Fibroblast of skin of right biceps (primary cell): ENCODE measurements at regions not wholly inside any gene's neighbourhood (a gene's known extent, or its start where the extent isn't known, plus 50 kb on each side); places are given as distances from the start of the nearest gene placed in this dataset.

ENCODE experiments used
- DNase-seq: peaks from one replicate; pipeline ENCODE4 v3.0.0-alpha.2; 2013

DNA sequence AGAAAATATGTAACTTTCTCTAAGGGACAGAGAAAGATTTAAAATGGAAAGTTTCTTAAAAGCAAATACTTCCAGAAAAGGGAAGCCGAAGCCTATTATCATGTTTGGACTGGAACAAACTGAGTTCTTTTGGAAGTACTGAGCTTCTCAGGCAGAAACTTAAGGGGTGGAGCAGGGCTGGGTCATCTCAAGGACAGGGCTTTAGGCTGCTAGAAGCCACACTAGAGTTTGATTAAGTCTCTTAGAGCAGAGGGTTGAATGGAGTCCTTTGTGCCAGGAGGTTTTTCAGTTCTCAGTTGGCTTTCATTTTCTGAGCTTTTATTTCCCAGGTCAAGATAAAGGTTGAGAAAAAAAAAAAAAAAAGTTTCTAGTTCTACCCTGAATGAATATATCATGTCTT lies 432.7 kb downstream of the SLITRK5 start:
- no peak for DNase-seq

- DNase-seq, result no peak
Measured at GRCh38 chr13:88104576-88104975, 433.4 kb downstream of the SLITRK5 start.

DNA sequence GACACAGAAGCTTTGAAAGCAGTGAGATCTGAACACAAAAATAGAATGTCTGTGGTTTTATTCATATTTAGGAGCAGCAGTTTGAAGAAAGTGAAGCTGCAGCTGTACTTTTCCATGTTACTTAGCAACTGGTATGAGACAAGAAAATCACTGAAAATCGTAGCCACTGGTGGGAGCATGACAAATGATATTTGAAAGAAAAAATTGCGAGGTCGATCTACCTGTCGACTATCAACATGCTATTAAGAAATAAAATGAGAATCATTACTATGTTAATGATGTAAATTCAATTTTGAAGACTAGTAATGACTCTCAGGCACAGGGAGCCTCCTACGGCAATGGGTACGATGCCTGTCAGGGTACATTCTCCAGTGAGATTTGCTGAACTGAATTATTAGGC lies 436.4 kb downstream of the SLITRK5 start:
- DNase-seq, result no peak

DNA sequence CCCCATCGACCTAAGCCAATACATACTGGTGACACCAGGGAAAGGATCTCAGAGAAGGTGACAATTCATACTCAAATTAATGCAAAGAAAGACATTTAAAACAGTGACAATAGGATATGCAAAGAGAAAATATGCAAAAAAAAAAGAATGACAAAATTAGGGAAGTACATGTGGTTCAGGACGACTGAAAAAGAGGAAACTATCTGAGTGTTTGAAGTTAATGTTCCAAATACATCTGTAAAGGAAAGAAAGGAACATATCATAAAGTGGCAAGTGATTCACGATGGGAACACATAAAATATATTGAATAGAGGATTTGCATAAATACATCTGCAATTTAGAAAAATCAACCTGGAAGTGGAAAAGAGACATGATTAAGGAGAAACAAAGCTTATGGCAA lies 441.4 kb downstream of the SLITRK5 start:
- DNase-seq, result no peak

- DNase-seq, result no peak
Measured at GRCh38 chr13:88115976-88116375, 444.8 kb downstream of the SLITRK5 start.

DNA sequence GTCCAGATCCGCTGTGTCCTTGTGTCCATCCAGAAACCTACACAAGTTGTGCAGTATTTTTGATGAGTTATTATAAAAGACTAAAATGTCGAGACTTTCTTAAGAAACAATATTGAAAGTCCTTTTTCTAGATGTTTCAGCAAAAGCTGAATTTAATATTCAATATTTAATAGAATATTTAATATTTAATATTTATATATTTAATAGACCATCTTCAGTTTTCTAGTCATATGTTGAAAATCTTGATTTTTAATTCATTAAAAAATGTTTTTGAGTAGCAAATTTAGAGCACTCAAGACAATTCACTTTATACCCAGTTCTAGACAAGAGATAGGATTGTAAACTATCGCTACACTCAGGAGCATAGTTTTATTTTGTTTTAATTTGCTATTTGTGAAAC lies 447.8 kb downstream of the SLITRK5 start:
- DNase-seq, result no peak

DNA sequence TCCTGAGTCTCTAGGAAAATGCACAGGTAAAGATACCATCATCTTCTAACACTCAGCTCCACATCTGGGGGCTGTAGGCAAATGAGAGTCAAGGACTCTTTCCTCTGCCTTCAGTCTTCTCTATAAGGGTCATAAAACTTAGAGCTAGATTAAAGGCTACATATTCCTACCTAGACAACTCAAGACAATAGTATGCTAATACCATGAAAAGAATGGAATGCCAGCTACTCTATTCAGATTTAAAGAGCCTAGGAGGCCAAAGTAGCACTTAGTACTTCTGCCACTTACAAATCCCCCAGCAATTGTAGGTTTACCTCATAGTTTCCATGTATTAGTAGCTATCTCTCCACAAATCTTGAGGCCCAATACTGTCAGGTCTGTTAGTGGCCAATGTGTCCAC lies 453.0 kb downstream of the SLITRK5 start:
- no peak for DNase-seq

GRCh38 chr13:88125055-88125454 lies 453.9 kb downstream of the SLITRK5 start:
- DNase-seq, result no peak

GRCh38 chr13:88136098-88136790 lies 465.1 kb downstream of the SLITRK5 start:
- DNase-seq, result no peak

GRCh38 chr13:88142653-88143052 lies 471.5 kb downstream of the SLITRK5 start:
- DNase-seq, result no peak

DNA sequence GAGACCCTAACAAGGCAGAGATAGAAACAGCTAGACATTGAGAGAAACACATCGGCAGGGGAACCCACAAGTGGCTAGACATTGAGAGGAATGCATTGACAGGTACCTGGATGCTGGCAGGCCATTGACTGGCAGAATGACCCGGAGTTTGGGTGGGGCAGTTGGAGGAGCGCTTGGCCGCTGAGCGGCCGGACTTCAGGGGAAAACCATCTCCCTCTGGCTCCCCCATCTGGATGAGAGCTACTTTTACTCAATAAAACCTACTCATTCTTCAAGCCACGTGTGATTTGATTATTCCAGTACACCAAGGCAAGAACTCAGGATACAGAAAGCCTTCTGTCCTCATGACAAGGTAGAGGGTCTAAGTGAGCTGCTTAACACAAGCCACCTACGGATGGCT lies 473.4 kb downstream of the SLITRK5 start:
- no peak for DNase-seq

DNA sequence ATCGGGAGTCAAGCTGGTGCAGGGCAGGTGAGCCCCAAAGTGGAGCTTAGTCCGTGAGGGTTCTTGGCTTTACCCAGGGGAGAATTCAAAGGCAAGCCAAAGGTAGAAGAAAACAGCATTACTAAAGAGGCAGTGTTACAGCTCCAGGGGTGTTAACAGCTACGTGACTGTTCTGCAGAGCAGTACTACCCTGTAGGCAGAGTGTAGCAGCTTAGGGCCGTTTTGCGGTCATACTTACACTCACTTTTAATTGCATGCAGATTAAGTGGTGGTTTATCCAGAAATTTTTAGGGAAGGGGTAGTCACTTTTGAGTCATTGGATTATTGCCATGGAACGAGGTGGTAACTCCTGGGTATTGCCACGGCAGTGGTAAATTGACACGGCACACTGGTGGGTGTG lies 482.2 kb downstream of the SLITRK5 start:
- no peak for DNase-seq

- DNase-seq, result no peak
Measured at GRCh38 chr13:88154001-88154400, 482.8 kb downstream of the SLITRK5 start.

GRCh38 chr13:88162076-88162702 lies 491.0 kb downstream of the SLITRK5 start:
- no peak for DNase-seq

DNA sequence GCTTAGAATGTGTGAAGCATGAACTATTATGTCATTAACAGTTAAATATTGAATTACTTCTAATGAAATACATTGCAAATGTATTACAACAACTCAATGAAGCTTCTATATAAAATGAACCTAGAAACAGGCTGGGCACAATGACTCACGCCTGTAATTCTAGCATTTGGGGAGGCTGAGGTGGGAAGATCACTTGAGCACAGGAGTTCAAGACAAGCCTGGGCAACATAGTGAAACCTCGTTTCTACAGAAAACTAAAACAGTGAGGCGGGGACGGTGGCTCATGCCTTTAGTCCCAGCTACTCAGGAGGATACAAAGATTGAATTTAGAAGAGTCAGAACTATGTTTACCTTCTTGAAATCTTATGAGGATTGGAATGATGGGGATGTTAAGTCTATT lies 505.1 kb downstream of the SLITRK5 start:
- no peak for DNase-seq

DNA sequence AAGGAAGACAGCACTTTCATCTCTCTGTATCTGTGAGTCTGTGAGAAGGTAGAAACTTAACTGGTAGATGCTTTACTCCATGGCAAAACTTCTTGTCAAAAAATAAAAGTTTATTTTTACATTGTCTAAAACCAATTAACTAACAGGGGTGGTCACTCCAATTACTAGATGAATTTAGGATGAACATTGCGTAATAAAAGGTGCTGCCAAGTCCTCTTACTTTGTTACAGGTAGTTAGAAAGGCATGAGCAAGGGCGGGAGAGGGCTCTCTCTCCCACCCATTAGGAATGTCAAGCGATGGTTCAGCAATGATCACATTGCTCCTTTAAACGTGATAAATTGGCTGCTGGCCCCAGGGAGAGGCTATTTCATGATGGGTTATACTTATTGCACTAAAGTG lies 512.3 kb downstream of the SLITRK5 start:
- no peak for DNase-seq

GRCh38 chr13:88188986-88189385 lies 517.8 kb downstream of the SLITRK5 start:
- no peak for DNase-seq

DNA sequence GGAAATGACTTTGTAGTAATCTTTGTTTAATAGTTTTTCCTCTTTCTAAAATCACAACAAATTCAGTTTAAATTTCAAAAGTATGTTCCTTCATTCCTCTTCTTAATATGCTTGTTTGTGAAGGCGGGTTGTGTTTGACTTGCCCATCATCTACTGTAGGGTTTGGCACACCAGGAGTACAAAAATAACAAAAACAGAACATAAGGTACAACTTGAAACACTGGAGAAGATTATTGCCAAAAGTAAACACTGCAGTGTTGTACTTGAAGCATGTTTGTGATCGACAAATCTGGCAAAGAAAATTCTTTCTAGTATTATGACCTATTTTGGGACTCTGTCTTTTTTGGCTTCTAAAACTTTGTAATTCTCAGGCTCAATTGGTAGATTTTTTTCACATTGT lies 518.6 kb downstream of the SLITRK5 start:
- DNase-seq, result no peak

GRCh38 chr13:88196106-88196505 lies 524.9 kb downstream of the SLITRK5 start:
- no peak for DNase-seq

DNA sequence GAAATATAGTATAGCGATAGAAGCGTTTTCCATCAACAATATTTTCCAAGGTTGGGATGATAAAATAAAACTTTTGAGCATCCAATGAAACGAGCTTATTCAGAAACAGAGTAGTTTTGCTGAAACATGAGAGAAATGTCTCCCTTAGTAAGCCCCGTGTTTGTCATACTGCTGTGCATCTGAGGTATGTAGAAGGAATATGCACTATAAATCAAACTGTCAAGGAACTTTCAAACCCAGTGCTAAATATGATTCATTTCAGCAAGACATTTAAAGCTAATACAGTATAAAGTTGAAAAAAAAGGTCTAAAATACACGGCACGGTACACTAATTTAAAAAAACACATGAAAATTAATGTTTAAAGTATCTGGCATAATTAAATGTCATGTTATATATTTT lies 546.2 kb downstream of the SLITRK5 start:
- peak; percentile 1 for DNase-seq

GRCh38 chr13:88217883-88218282 lies 546.7 kb downstream of the SLITRK5 start:
- DNase-seq, result no peak

DNA sequence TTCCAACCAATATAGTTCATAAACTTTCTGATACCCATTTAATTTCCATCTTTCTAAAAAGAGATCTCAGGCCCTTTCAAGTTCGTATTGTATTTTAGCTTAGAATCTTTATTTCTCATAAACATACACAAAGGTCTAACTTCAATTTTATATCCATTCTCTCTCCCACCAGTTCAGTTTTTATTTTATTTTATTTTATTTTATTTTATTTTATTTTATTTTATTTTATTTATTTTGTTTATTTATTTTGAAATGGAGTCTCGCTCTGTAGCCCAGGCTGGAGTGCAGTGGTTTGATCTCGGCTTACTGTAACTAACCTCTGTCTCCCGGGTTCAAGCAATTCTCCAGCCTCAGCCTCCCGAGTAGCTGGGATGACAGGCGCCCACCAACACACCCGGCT lies 552.8 kb downstream of the SLITRK5 start:
- no peak for DNase-seq

GRCh38 chr13:88235441-88235840 lies 564.3 kb downstream of the SLITRK5 start:
- DNase-seq, result no peak

DNA sequence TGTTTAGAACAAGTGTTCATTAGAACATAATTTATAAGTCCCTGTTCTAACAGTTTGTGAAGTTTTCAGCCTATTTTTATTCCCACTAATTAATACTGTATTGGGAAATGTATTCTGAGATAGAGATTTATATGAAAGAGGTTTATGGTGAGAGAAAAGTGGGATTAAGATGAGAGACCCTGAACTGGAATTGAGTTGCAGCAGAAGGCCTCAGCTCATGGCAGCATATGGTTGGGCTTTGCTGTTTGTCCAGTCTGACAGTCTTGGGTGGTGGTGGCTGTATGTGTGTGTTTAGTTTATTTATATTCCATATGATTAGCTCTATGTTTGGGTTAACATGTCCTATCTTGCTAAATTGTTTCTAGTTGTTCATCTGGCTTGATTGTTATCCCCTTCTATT lies 575.1 kb downstream of the SLITRK5 start:
- DNase-seq, result no peak

DNA sequence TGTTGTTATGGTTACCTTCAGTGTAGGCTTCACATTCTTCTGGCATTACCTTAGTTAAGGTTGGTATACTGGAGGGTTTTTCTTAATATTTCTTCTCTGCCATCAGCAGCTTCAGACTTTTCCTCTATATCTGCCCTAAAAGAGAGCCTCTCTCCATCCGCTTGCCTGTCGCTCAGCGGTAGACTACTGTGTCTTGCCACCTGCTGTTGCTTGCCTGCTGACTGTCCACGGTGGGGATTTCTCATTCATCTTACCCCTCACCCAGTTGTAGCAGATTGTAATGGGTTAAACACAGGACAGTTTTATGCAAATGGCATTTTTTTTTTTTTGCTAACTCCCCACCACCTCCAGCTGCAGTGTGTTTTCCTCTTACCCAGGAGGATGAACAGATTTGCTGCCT lies 577.2 kb downstream of the SLITRK5 start:
- DNase-seq, result no peak
